Hepatocyte (in vitro differentiated cells): ENCODE measurements at regions not wholly inside any gene's neighbourhood (a gene's known extent, or its start where the extent isn't known, plus 50 kb on each side); places are given as distances from the start of the nearest gene placed in this dataset.

Experiments used
- EZH2 ChIP-seq: fragments of 200-600 bp; sonication (generic); IDR thresholded peaks from 2 replicates; pipeline ENCODE4 v1.6.1; 2016; ENCODE audit warnings: antibody characterized with exemption, mild to moderate bottlenecking, borderline replicate concordance
- TF ChIP-seq, protein P1 (sequence below): fragments of 200-600 bp; sonication (generic); IDR thresholded peaks from 2 replicates; pipeline ENCODE4 v1.5.1; 2016; ENCODE audit warnings: antibody characterized with exemption, mild to moderate bottlenecking; ENCODE audit not compliant: poor library complexity

DNA sequence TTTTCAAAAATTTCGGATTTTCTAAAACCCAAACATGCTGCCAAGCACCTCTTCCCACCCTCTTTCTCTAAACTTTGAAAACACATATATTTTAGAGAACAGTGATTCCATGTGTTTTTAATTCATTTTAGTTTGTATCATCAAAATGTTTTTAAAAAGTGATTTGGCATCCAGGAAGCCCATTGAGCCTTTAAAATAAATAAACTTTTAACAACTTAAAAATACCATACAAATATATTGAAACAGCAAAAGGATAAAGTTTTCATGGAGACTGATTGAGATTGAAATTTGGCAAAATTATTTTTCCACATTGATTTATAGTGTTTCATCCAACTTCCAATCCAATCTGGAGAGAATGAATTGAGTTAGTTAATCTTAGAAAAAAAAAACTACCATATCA is 374.7 kb downstream of the CD109 start:
- TF ChIP-seq EZH2 = no peak
- TF ChIP-seq, protein P1, sequence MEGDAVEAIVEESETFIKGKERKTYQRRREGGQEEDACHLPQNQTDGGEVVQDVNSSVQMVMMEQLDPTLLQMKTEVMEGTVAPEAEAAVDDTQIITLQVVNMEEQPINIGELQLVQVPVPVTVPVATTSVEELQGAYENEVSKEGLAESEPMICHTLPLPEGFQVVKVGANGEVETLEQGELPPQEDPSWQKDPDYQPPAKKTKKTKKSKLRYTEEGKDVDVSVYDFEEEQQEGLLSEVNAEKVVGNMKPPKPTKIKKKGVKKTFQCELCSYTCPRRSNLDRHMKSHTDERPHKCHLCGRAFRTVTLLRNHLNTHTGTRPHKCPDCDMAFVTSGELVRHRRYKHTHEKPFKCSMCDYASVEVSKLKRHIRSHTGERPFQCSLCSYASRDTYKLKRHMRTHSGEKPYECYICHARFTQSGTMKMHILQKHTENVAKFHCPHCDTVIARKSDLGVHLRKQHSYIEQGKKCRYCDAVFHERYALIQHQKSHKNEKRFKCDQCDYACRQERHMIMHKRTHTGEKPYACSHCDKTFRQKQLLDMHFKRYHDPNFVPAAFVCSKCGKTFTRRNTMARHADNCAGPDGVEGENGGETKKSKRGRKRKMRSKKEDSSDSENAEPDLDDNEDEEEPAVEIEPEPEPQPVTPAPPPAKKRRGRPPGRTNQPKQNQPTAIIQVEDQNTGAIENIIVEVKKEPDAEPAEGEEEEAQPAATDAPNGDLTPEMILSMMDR = no peak
